Neural cell (in vitro differentiated cells): ENCODE measurements at regions not wholly inside any gene's neighbourhood (a gene's known extent, or its start where the extent isn't known, plus 50 kb on each side); places are given as distances from the start of the nearest gene placed in this dataset.

Experiments
- H2AFZ ChIP-seq: fragments of 200-600, 300-800 bp; sonication (generic), shearing (Covaris generic); 2 replicates; pipeline ENCODE4 v1.6.0; 2014; ENCODE audit warnings: low read depth, mild to moderate bottlenecking, antibody characterized with exemption, low read length, moderate library complexity
- H3F3A ChIP-seq: fragments of 200-600 bp; shearing (Covaris generic); 2 replicates; pipeline ENCODE4 v1.6.1; 2016; ENCODE audit warnings: mild to moderate bottlenecking, moderate library complexity, mixed read lengths, antibody characterized with exemption, low read length; ENCODE audit not compliant: insufficient read depth, poor library complexity, severe bottlenecking
- H3K27ac ChIP-seq: fragments of 200-600, 300-800 bp; sonication (generic), shearing (Covaris generic); 2 replicates; pipeline ENCODE4 v1.5.1; 2014; ENCODE audit warnings: mild to moderate bottlenecking, low read length, moderate library complexity
- H3K27me3 ChIP-seq: fragments of 300-800, 200-600 bp; sonication (generic), shearing (Covaris generic); 2 replicates; pipeline ENCODE4 v1.6.0; 2014; ENCODE audit warnings: mild to moderate bottlenecking, low read depth, low read length, moderate library complexity; ENCODE audit not compliant: insufficient read depth
- H3K36me3 ChIP-seq: fragments of 300-800, 200-600 bp; sonication (generic), shearing (Covaris generic); 2 replicates; pipeline ENCODE4 v1.5.1; 2014; ENCODE audit warnings: mild to moderate bottlenecking, antibody characterized with exemption, low read length, moderate library complexity; ENCODE audit not compliant: insufficient read depth
- H3K4me2 ChIP-seq: fragments of 300-800, 200-600 bp; sonication (generic), shearing (Covaris generic); 2 replicates; pipeline ENCODE4 v1.6.0; 2014; ENCODE audit warnings: mild to moderate bottlenecking, low read length
- H3K4me3 ChIP-seq: fragments of 300-800, 200-600 bp; sonication (generic), shearing (Covaris generic); 2 replicates; pipeline ENCODE4 v1.5.1; 2014; ENCODE audit warnings: mild to moderate bottlenecking, low read length, moderate library complexity
- H3K79me2 ChIP-seq: fragments of 200-600 bp; shearing (Covaris generic); replicated peaks from 2 replicates; pipeline ENCODE4 v1.6.0; 2014; ENCODE audit warnings: mild to moderate bottlenecking, low read length, moderate library complexity; ENCODE audit not compliant: insufficient read depth
- H3K9ac ChIP-seq: fragments of 300-800, 200-600 bp; sonication (generic), shearing (Covaris generic); 2 replicates; pipeline ENCODE4 v1.6.1; 2016; ENCODE audit warnings: mild to moderate bottlenecking, low read length, mixed read lengths
- H3K9me2 ChIP-seq: fragments of 200-600 bp; shearing (Covaris generic); 2 replicates; pipeline ENCODE4 v1.6.1; 2016; ENCODE audit warnings: mild to moderate bottlenecking, low read length, mixed read lengths; ENCODE audit not compliant: insufficient read depth
- H3K9me3 ChIP-seq: fragments of 200-600, 300-800 bp; sonication (generic), shearing (Covaris generic); 2 replicates; pipeline ENCODE4 v1.6.1; 2016; ENCODE audit warnings: mild to moderate bottlenecking, mixed run types, low read length, moderate library complexity, mixed read lengths
- H4K20me1 ChIP-seq: fragments of 200-600 bp; shearing (Covaris generic); 2 replicates; pipeline ENCODE4 v1.6.1; 2016; ENCODE audit warnings: mild to moderate bottlenecking, mixed run types; ENCODE audit not compliant: insufficient read depth
- EP300 ChIP-seq: fragments of 450-650 bp; conservative IDR thresholded peaks from 2 replicates; pipeline ENCODE4 v1.6.1; 2014; ENCODE audit warnings: antibody characterized with exemption, mild to moderate bottlenecking, moderate library complexity; ENCODE audit not compliant: poor library complexity, severe bottlenecking
- EZH2 ChIP-seq: fragments of 200-600, 300-800 bp; shearing (Covaris generic), sonication (generic); IDR thresholded peaks from 2 replicates; pipeline ENCODE4 v1.6.1; 2014; ENCODE audit warnings: antibody characterized with exemption, low read length, borderline replicate concordance, mild to moderate bottlenecking; ENCODE audit not compliant: insufficient read depth, poor library complexity, severe bottlenecking
- MXI1 ChIP-seq: fragments of 450-650 bp; conservative IDR thresholded peaks from 2 replicates; pipeline ENCODE4 v1.6.1; 2014; ENCODE audit warnings: antibody characterized with exemption, mild to moderate bottlenecking; ENCODE audit not compliant: poor library complexity, severe bottlenecking
- POLR2AphosphoS5 ChIP-seq: IDR thresholded peaks from 2 replicates; pipeline ENCODE4 v1.6.1; 2012
- RAD21 ChIP-seq: fragments of 450-650 bp; conservative IDR thresholded peaks from 2 replicates; pipeline ENCODE4 v1.6.1; 2014; ENCODE audit warnings: antibody characterized with exemption, mild to moderate bottlenecking, moderate library complexity
- SMC3 ChIP-seq: fragments of 450-650 bp; conservative IDR thresholded peaks from 2 replicates; pipeline ENCODE4 v1.6.1; 2014; ENCODE audit warnings: antibody characterized with exemption, mild to moderate bottlenecking, moderate library complexity; ENCODE audit not compliant: poor library complexity
- TAF1 ChIP-seq: IDR thresholded peaks from 2 replicates; pipeline ENCODE4 v1.6.1; 2012; ENCODE audit warnings: low read depth
- TF ChIP-seq, protein P1 (sequence below): IDR thresholded peaks from 2 replicates; pipeline ENCODE4 v1.6.1; 2012; ENCODE audit warnings: borderline replicate concordance
- TF ChIP-seq, protein P2 (sequence below): fragments of 450-650 bp; IDR thresholded peaks from 2 replicates; pipeline ENCODE4 v1.5.1; 2014; ENCODE audit warnings: antibody characterized with exemption, mild to moderate bottlenecking, moderate library complexity; ENCODE audit not compliant: poor library complexity, severe bottlenecking

DNA sequence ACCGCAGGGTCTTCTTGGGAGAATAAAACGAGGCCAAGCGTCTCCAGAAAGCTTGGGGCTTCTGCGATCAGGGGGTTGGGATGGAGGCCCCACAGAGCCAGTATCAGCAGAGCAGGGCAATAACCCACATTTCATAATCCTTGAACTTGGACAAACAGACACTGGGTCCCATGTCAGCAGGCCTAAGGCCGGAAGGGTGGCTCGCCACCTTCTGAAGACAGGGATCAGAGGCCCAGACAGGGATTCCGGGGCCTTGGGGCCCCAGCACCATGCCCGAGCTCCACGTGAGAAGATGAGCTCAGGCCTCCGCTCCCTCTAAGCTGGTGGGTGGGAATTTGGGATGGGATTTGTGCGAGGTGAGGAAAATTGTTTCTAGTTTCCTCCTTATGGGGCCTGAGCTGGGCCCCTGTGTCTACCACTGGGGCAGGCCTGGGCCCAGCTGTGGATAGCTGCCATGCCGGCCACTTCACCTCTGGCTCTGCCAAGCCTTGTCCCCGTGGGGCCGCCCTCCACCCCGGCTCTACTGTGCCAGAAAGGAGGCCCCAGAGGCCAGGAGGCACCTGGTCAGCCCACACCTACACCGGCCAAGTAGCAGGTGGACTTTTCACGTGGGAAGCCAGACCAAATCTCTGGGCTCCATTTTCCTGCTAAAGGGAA is 67.2 kb upstream of the DLK1 start:
- Histone ChIP-seq H4K20me1 (no peaks in the 10 kb centered on the region), H3K36me3 (no peaks in the 10 kb centered on the region), H3K79me2 (no peaks in the 10 kb centered on the region), H3K27ac (no peak overlapping the region), H3K9me3 (no peaks in the 10 kb centered on the region), H3F3A (no peaks in the 10 kb centered on the region), H3K4me3 (no peak overlapping the region), H3K4me2 (no peak overlapping the region), H3K9ac (no peak overlapping the region), H2AFZ (no peak overlapping the region), H3K9me2 (no peaks in the 10 kb centered on the region), H3K27me3 (no peaks in the 10 kb centered on the region)
- TF ChIP-seq SMC3: no peak
- TF ChIP-seq TAF1: no peak
- TF ChIP-seq, protein P1, sequence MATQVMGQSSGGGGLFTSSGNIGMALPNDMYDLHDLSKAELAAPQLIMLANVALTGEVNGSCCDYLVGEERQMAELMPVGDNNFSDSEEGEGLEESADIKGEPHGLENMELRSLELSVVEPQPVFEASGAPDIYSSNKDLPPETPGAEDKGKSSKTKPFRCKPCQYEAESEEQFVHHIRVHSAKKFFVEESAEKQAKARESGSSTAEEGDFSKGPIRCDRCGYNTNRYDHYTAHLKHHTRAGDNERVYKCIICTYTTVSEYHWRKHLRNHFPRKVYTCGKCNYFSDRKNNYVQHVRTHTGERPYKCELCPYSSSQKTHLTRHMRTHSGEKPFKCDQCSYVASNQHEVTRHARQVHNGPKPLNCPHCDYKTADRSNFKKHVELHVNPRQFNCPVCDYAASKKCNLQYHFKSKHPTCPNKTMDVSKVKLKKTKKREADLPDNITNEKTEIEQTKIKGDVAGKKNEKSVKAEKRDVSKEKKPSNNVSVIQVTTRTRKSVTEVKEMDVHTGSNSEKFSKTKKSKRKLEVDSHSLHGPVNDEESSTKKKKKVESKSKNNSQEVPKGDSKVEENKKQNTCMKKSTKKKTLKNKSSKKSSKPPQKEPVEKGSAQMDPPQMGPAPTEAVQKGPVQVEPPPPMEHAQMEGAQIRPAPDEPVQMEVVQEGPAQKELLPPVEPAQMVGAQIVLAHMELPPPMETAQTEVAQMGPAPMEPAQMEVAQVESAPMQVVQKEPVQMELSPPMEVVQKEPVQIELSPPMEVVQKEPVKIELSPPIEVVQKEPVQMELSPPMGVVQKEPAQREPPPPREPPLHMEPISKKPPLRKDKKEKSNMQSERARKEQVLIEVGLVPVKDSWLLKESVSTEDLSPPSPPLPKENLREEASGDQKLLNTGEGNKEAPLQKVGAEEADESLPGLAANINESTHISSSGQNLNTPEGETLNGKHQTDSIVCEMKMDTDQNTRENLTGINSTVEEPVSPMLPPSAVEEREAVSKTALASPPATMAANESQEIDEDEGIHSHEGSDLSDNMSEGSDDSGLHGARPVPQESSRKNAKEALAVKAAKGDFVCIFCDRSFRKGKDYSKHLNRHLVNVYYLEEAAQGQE: no peak
- TF ChIP-seq EZH2: no peak
- TF ChIP-seq MXI1: no peak
- TF ChIP-seq EP300: no peak
- no peak for TF ChIP-seq RAD21
- no peak for TF ChIP-seq POLR2AphosphoS5
- TF ChIP-seq, protein P2, sequence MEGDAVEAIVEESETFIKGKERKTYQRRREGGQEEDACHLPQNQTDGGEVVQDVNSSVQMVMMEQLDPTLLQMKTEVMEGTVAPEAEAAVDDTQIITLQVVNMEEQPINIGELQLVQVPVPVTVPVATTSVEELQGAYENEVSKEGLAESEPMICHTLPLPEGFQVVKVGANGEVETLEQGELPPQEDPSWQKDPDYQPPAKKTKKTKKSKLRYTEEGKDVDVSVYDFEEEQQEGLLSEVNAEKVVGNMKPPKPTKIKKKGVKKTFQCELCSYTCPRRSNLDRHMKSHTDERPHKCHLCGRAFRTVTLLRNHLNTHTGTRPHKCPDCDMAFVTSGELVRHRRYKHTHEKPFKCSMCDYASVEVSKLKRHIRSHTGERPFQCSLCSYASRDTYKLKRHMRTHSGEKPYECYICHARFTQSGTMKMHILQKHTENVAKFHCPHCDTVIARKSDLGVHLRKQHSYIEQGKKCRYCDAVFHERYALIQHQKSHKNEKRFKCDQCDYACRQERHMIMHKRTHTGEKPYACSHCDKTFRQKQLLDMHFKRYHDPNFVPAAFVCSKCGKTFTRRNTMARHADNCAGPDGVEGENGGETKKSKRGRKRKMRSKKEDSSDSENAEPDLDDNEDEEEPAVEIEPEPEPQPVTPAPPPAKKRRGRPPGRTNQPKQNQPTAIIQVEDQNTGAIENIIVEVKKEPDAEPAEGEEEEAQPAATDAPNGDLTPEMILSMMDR: no peak

DNA sequence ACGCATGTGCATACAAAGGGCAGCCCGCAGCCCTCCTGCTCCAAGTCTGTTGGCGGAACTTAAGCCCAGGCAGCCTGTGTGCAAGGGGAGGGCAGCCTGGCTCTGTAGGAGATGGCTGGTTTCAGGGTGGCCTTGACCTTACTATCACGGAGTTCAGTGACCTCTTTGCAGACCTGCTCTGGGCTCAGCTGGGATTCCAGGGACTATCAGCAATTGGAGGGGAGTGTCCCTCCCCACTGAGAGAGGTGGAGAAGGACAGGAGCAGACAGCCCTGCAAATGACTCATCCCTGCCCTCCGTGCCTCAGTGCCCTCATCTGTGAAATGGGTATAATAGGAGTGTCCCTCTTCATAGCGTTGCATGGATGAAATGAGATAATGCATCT is 66.2 kb upstream of the DLK1 start:
- Histone ChIP-seq H3K4me3 (no peak overlapping the region), H3K9me2 (no peaks in the 10 kb centered on the region), H3K27ac (no peak overlapping the region), H3K36me3 (no peaks in the 10 kb centered on the region), H2AFZ (no peak overlapping the region), H3K27me3 (no peaks in the 10 kb centered on the region), H3F3A (no peaks in the 10 kb centered on the region), H3K9me3 (no peaks in the 10 kb centered on the region), H3K79me2 (no peaks in the 10 kb centered on the region), H4K20me1 (no peaks in the 10 kb centered on the region), H3K9ac (no peak overlapping the region), H3K4me2 (no peak overlapping the region)
- TF ChIP-seq POLR2AphosphoS5 (no peak), MXI1 (no peak)
- TF ChIP-seq, protein P2: no peak
- TF ChIP-seq, protein P1: no peak
